Mesenchymal stem cell (in vitro differentiated cells and primary cell): ENCODE measurements at regions not wholly inside any gene's neighbourhood (a gene's known extent, or its start where the extent isn't known, plus 50 kb on each side); places are given as distances from the start of the nearest gene placed in this dataset.
A peak's percentile ranks its signal among the peaks of the same experiment; 100 is the strongest.

Source experiments
- DNase-seq: peaks from one replicate; pipeline ENCODE4 v3.0.0-alpha.2; 2013
- H2AFZ ChIP-seq: one replicate; pipeline ENCODE4 v1.6.1; 2013; ENCODE audit warnings: low read depth, mild to moderate bottlenecking, control low read depth, inconsistent platforms, low read length, moderate library complexity
- H2AK5ac ChIP-seq: 2 replicates; pipeline ENCODE4 v1.6.1; 2013; ENCODE audit warnings: low read length, moderate library complexity, mild to moderate bottlenecking, inconsistent platforms; ENCODE audit not compliant: severe bottlenecking
- H2BK120ac ChIP-seq: one replicate; pipeline ENCODE4 v1.6.1; 2013; ENCODE audit warnings: low read depth, mild to moderate bottlenecking, inconsistent platforms, low read length, moderate library complexity
- H2BK12ac ChIP-seq, 2 experiments: one replicate each; pipeline ENCODE4 v1.6.1; 2013; ENCODE audit warnings: inconsistent platforms in 2 of 2, low read length in 2 of 2, mild to moderate bottlenecking in 2 of 2, moderate library complexity in 2 of 2, control low read depth in 1 of 2
- H2BK15ac ChIP-seq: one replicate; pipeline ENCODE4 v1.6.1; 2013; ENCODE audit warnings: mild to moderate bottlenecking, low read depth, inconsistent platforms; ENCODE audit not compliant: poor library complexity, severe bottlenecking
- H2BK5ac ChIP-seq: 2 replicates; pipeline ENCODE4 v1.6.1; 2013; ENCODE audit warnings: low read depth, mild to moderate bottlenecking, low read length, control low read depth, inconsistent platforms; ENCODE audit not compliant: poor library complexity, severe bottlenecking
- H3K14ac ChIP-seq, 2 experiments: one replicate each; pipeline ENCODE4 v1.6.1; 2013; ENCODE audit warnings: inconsistent platforms in 2 of 2, low read length in 2 of 2, control low read depth in 1 of 2, mild to moderate bottlenecking in 1 of 2, moderate library complexity in 1 of 2
- H3K18ac ChIP-seq, 2 experiments: one replicate each; pipeline ENCODE4 v1.6.1; 2013; ENCODE audit warnings: inconsistent platforms in 2 of 2, low read length in 2 of 2, control low read depth in 1 of 2, low read depth in 1 of 2, mild to moderate bottlenecking in 1 of 2
- H3K23ac ChIP-seq, 2 experiments: one replicate each; pipeline ENCODE4 v1.6.1; 2013; ENCODE audit warnings: inconsistent platforms in 2 of 2, low read length in 2 of 2, mild to moderate bottlenecking in 2 of 2, moderate library complexity in 2 of 2, control low read depth in 1 of 2
- H3K27ac ChIP-seq: 2 replicates; pipeline ENCODE4 v1.5.1; 2013; ENCODE audit warnings: mild to moderate bottlenecking, moderate library complexity, low read length, control low read depth, inconsistent platforms; ENCODE audit not compliant: poor library complexity, severe bottlenecking
- H3K27me3 ChIP-seq, 2 experiments: 2 replicates each; pipeline versions ENCODE4 v1.6.1 to v1.7.0; 2013; ENCODE audit warnings: low read length in 2 of 2, mild to moderate bottlenecking in 2 of 2, moderate library complexity in 2 of 2, control low read depth in 1 of 2, inconsistent platforms in 1 of 2; ENCODE audit not compliant: control insufficient read depth in 1 of 2, insufficient read depth in 1 of 2
- H3K36me3 ChIP-seq, 2 experiments: 2 replicates each; pipeline versions ENCODE4 v1.6.1 to v1.7.0; 2013; ENCODE audit warnings: low read length in 2 of 2, control low read depth in 1 of 2, inconsistent platforms in 1 of 2, low read depth in 1 of 2, mild to moderate bottlenecking in 1 of 2; ENCODE audit not compliant: insufficient read depth in 2 of 2, control insufficient read depth in 1 of 2
- H3K4ac ChIP-seq, 2 experiments: one replicate each; pipeline ENCODE4 v1.6.1; 2013; ENCODE audit warnings: inconsistent platforms in 2 of 2, low read length in 2 of 2, mild to moderate bottlenecking in 2 of 2, moderate library complexity in 2 of 2, control low read depth in 1 of 2, low read depth in 1 of 2
- H3K4me1 ChIP-seq: 2 replicates; pipeline ENCODE4 v1.6.1; 2013; ENCODE audit warnings: low read depth, low read length, control low read depth; ENCODE audit not compliant: control insufficient read depth, insufficient read depth
- H3K4me2 ChIP-seq: 2 replicates; pipeline ENCODE4 v1.6.1; 2013; ENCODE audit warnings: low read length, mild to moderate bottlenecking, inconsistent platforms; ENCODE audit not compliant: poor library complexity, severe bottlenecking
- H3K4me3 ChIP-seq, 2 experiments: 2 replicates each; pipeline versions ENCODE4 v1.5.1 to v1.7.0; 2013; ENCODE audit warnings: low read length in 2 of 2, mild to moderate bottlenecking in 2 of 2, control low read depth in 1 of 2, low read depth in 1 of 2; ENCODE audit not compliant: insufficient read depth in 1 of 2
- H3K79me1 ChIP-seq: replicated peaks from 2 replicates; pipeline ENCODE4 v1.6.1; 2013; ENCODE audit warnings: mild to moderate bottlenecking, control low read depth, low read length, inconsistent platforms; ENCODE audit not compliant: poor library complexity, severe bottlenecking
- H3K9ac ChIP-seq: 2 replicates; pipeline ENCODE4 v1.7.0; 2013; ENCODE audit warnings: mild to moderate bottlenecking, low read length, moderate library complexity
- H3K9me3 ChIP-seq: 2 replicates; pipeline ENCODE4 v1.7.0; 2013; ENCODE audit warnings: mild to moderate bottlenecking, low read length; ENCODE audit not compliant: control insufficient read depth
- H4K8ac ChIP-seq: one replicate; pipeline ENCODE4 v1.6.1; 2013; ENCODE audit warnings: inconsistent platforms, mild to moderate bottlenecking, low read length, moderate library complexity
- H4K91ac ChIP-seq: one replicate; pipeline ENCODE4 v1.6.1; 2013; ENCODE audit warnings: mild to moderate bottlenecking, low read length, inconsistent platforms
- WGBS: methylation state at CpG from one replicate; pipeline ENCODE4 v1.1.7; 2013; ENCODE audit warnings: mixed read lengths; 5-methylcytosine and 5-hydroxymethylcytosine counted together

- H2AK5ac ChIP-seq: no peak overlapping the region
- no peak overlapping the region for H3K23ac ChIP-seq
- no peaks in the 10 kb centered on the region for H3K27me3 ChIP-seq
- no peak overlapping the region for H3K14ac ChIP-seq
- H3K79me1 ChIP-seq: no peaks in the 10 kb centered on the region
- H3K4me3 ChIP-seq: no peak overlapping the region
- H2BK12ac ChIP-seq: no peak overlapping the region
- no peak overlapping the region for H3K4ac ChIP-seq
- no peaks in the 10 kb centered on the region for H3K9me3 ChIP-seq
- 80% methylated on average over 1 of the region's 1 CpG for WGBS
- no peak overlapping the region for H2BK120ac ChIP-seq
- no peak overlapping the region for H4K91ac ChIP-seq
- no peak overlapping the region for H2BK15ac ChIP-seq
- no peak overlapping the region for H4K8ac ChIP-seq
- no peak overlapping the region for H2AFZ ChIP-seq
- no peak overlapping the region for H3K27ac ChIP-seq
- H3K4me1 ChIP-seq: no peaks in the 10 kb centered on the region
- H3K4me2 ChIP-seq: no peak overlapping the region
- no peak overlapping the region for H2BK5ac ChIP-seq
- H3K9ac ChIP-seq: no peak overlapping the region
- no peak for DNase-seq
- no peaks in the 10 kb centered on the region for H3K36me3 ChIP-seq
- H3K18ac ChIP-seq: no peak overlapping the region
Measured at GRCh38 chr5:144703776-144704175, 533.1 kb downstream of the KCTD16 start.

GRCh38 chr5:144698484-144698883, 527.8 kb downstream of the KCTD16 start:
- H3K9ac ChIP-seq: no peak overlapping the region
- 51% methylated on average over 2 of the region's 2 CpGs for WGBS
- no peak overlapping the region for H4K8ac ChIP-seq
- H3K23ac ChIP-seq: no peak overlapping the region
- H2BK5ac ChIP-seq: no peak overlapping the region
- no peaks in the 10 kb centered on the region for H3K79me1 ChIP-seq
- H2BK15ac ChIP-seq: no peak overlapping the region
- no peaks in the 10 kb centered on the region for H3K27me3 ChIP-seq
- DNase-seq: no peak
- H2AFZ ChIP-seq: no peak overlapping the region
- no peak overlapping the region for H3K18ac ChIP-seq
- H2AK5ac ChIP-seq: no peak overlapping the region
- no peaks in the 10 kb centered on the region for H3K9me3 ChIP-seq
- no peaks in the 10 kb centered on the region for H3K4me1 ChIP-seq
- no peak overlapping the region for H3K4me3 ChIP-seq
- no peaks in the 10 kb centered on the region for H3K36me3 ChIP-seq
- H3K4ac ChIP-seq: no peak overlapping the region
- H2BK12ac ChIP-seq: no peak overlapping the region
- no peak overlapping the region for H2BK120ac ChIP-seq
- H3K14ac ChIP-seq: no peak overlapping the region
- H3K4me2 ChIP-seq: no peak overlapping the region
- H4K91ac ChIP-seq: no peak overlapping the region
- peak overlapping the region; percentile 78 for H3K27ac ChIP-seq

GRCh38 chr5:144697847-144698262, 527.2 kb downstream of the KCTD16 start:
- Histone ChIP-seq H3K14ac (no peak overlapping the region), H3K27ac (peak overlapping the region; percentile 63), H2BK5ac (no peak overlapping the region), H2BK120ac (no peak overlapping the region), H2BK12ac (no peak overlapping the region), H3K9ac (no peak overlapping the region), H4K8ac (no peak overlapping the region), H2AFZ (no peak overlapping the region), H3K4me1 (no peaks in the 10 kb centered on the region), H2AK5ac (no peak overlapping the region), H3K4me3 (no peak overlapping the region), H3K18ac (no peak overlapping the region), H3K4me2 (no peak overlapping the region), H3K4ac (no peak overlapping the region), H3K9me3 (no peaks in the 10 kb centered on the region), H3K79me1 (no peaks in the 10 kb centered on the region), H3K27me3 (no peaks in the 10 kb centered on the region), H3K23ac (no peak overlapping the region), H3K36me3 (no peaks in the 10 kb centered on the region), H2BK15ac (no peak overlapping the region), H4K91ac (no peak overlapping the region)
- 40% methylated on average over 1 of the region's 1 CpG for WGBS
- peak; percentile 55 for DNase-seq

- no peak overlapping the region for H2BK120ac ChIP-seq
- DNase-seq: no peak
- 67% methylated on average over 1 of the region's 3 CpGs for WGBS
Measured at GRCh38 chr5:144691936-144692335, 521.3 kb downstream of the KCTD16 start.

More at GRCh38 chr5:144691936-144692335, 521.3 kb downstream of the KCTD16 start:
- no peaks in the 10 kb centered on the region for H3K36me3 ChIP-seq
- H3K79me1 ChIP-seq: no peaks in the 10 kb centered on the region
- no peaks in the 10 kb centered on the region for H3K27me3 ChIP-seq
- H2AK5ac ChIP-seq: no peak overlapping the region
- H3K27ac ChIP-seq: no peak overlapping the region
- no peak overlapping the region for H3K4ac ChIP-seq
- H3K4me3 ChIP-seq: no peak overlapping the region
- H3K9me3 ChIP-seq: no peaks in the 10 kb centered on the region
- H3K4me1 ChIP-seq: no peaks in the 10 kb centered on the region
- H4K91ac ChIP-seq: no peak overlapping the region
- H3K18ac ChIP-seq: no peak overlapping the region
- no peak overlapping the region for H2AFZ ChIP-seq
- H3K9ac ChIP-seq: no peak overlapping the region
- H3K14ac ChIP-seq: no peak overlapping the region
- H3K23ac ChIP-seq: no peak overlapping the region
- H4K8ac ChIP-seq: no peak overlapping the region
- H3K4me2 ChIP-seq: no peak overlapping the region
- no peak overlapping the region for H2BK12ac ChIP-seq
- no peak overlapping the region for H2BK5ac ChIP-seq
- H2BK15ac ChIP-seq: no peak overlapping the region
